Amniotic stem cell (primary cell): ENCODE measurements at regions not wholly inside any gene's neighbourhood (a gene's known extent, or its start where the extent isn't known, plus 50 kb on each side); places are given as distances from the start of the nearest gene placed in this dataset.

Experiments used
- DNase-seq: peaks from one replicate; lab custom pipeline; 2025; lab: John Stamatoyannopoulos, UW

DNA sequence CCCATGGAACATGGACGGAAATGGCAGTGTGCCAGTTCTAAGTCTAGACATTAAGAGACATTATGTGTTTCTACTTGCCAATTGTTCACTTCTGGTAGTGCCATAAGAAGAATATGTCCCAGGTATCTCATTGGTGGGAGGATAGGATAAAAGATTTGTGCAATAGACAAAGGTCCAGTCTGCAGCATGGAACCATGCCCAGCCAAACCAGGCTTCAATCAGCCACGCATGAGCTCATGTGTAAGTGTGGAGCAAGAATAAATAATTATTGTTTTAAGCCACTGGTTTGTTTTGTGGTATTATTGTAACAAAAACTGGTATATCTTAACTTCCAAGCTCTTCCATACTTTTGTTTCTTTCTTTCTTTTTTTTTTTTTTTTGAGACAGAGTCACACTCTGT is 153.6 kb upstream of the CTTNBP2 start:
- DNase-seq, result no peak

DNA sequence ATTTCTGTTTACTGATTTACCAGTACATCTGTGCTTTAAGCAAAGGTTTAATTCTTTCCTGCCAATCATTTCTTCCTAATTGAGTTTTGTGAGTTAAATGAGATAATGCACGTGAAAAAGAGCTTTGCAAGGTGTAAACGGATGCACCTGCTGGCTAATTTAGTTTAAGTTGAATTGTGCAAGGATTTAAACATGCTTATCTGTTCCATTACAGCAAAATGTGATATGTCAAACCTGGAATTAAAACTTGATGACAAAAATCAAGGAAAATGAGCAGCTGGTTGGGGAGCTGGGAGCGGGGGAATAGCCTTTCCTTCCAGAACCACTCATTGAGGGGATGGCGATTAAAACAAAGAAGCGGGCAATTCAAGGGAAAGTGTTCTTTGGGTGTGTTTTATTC is 155.0 kb upstream of the CTTNBP2 start:
- no peak for DNase-seq

GRCh38 chr7:118029826-118030422 is 154.0 kb upstream of the LSM8 start:
- no peak for DNase-seq

DNA sequence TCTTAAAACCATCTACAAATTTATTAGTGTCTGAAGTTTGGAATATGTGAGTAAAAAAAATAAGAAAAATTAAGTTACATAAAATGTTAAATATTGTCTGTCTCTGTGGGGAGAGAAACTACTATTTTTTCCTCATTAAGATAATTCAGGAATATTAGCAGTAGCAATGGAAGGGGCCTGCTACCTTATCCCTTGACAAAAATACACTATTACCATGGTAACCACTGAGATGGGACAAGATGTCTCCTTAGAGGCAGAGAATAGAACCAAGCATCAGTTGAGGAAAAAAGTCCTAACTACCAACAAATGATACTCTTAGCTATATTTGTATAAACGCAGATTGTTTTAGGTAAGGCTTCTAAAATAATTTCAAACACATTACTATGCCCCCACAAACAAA is 150.7 kb upstream of the LSM8 start:
- DNase-seq, result no peak

GRCh38 chr7:118039963-118040489 is 143.9 kb upstream of the LSM8 start:
- no peak for DNase-seq

GRCh38 chr7:118040562-118040961 is 143.4 kb upstream of the LSM8 start:
- DNase-seq, result no peak

GRCh38 chr7:118041251-118041878 is 142.6 kb upstream of the LSM8 start:
- no peak for DNase-seq

DNA sequence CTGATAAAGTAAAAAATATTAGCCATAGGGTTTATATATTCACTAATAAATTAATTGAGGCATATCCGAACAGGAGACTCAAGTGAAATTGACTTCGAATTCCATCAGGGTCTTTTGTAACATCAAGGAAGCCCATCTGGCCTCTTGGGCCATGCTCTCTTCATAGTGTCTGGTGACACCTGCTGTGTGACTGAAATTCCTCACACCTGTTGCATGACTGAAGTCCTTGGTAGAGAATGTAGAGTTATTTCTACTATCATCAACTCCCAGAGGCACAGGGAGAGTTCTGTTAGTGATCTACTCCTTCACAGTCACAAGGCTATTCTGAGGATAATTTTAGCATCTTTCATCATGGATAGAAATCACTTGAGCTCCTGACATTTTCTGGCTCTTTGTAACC is 138.3 kb upstream of the LSM8 start:
- no peak for DNase-seq

DNA sequence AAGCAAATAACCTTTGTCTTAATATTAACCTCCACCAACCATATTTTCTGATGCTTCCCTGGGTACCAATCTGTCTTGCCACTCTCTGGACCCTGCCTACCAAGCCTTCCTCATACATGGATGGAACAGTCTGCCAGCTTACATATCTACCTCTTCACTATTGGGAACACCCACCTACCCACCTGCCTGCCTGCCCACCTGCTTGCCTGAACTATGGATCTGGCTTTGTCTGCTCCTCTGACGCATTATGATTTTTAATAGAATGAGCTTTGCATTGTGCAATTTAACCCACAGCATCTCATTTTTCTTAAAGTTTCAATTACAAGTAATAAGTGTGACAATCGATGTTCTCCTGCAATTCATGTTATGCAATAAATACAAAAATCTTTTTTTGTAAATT is 137.9 kb upstream of the LSM8 start:
- DNase-seq, result no peak

DNA sequence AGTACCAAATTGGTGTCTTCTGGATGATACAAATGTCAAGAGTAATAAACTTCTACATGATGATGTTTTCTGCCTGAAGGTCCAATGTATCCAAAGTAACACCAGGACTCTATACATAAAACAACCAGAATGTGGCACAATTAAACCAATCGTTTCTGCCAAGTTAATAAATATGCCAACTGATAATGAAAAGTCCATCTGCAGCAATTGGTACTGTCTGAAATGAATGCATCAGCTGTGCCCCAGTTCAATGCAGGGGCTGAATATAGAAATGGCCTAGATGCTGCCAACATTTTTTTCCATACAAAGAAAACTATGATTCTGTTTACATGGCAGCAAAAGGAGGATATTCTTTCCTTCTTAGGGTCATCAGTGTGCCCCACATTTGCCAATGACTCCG is 137.2 kb upstream of the LSM8 start:
- DNase-seq, result no peak

- no peak for DNase-seq
These were observed 131.6 kb upstream of the LSM8 start for GRCh38 chr7:118052336-118052735.

DNA sequence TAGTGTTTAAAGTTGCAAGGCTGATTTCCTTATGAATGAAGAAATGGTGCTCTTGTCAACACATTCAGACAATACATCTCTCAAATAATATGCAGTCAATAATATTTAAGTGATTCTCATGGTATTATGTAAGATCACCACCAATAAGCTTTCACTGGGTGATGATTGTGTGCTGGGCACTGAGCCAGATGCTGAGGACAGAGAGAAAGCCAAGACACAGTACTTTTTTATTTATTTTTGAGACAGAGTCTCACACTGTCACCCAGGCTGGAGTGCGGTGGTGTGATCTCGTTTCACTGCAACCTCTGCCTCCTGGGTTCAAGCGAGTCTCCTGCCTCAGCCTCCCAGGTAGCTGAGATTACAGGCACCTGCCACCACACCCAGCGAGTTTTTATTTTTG is 130.6 kb upstream of the LSM8 start:
- DNase-seq, result no peak

DNA sequence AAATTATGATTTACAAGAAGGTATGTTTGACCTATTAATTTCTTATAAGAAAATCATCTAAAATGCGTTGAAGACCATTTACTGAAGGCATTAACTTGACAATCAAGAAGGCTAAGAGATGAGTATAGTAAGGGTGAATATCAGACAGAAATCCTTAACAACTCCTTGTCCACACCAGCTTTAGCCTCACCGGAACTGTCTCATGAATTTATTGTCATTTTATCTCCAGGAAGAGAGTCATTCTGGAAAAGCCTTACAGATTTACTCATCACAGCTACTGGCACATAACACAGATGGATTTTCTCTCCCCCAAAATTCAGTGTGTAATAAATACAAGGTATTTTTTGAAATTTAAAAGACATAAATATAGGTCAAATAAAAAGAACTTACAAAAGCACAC is 129.4 kb upstream of the LSM8 start:
- no peak for DNase-seq

DNA sequence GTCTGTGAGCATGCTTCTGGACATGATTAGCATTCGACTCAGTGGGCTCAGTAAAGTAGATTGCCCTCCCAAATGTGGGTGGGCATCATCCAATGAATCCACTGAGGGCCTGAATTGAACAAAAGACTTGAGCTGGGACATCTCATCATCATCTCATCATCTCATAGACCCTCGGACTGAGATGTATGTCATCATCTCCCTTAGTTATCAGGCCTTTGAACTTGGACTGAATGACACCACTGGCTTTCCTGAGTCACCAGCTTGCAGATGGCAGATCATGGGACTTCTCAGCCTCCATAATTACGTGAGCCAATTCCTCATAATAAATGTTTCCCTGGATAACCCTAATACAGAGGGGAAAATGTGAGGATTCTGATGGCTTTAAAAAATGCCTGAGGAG is 128.3 kb upstream of the LSM8 start:
- no peak for DNase-seq

DNA sequence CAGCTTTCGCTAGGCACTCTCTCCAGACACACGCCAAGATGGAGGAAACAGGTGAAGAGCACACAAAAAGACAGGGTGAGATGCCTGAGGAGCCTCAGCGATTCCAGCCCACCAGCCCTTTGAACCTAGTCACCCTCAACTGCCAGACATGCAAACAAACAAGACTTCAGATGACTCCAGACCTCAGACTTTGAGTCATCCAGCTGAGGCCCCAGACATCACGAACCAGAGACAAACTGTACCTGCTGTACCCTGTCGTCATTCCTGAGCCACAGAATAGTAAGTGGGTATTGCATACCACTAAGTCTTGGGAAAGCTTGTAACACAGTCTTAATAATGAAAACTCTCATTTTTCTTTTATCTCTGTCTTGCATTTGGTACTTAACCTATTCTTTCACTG is 126.6 kb upstream of the LSM8 start:
- DNase-seq, result no peak

DNA sequence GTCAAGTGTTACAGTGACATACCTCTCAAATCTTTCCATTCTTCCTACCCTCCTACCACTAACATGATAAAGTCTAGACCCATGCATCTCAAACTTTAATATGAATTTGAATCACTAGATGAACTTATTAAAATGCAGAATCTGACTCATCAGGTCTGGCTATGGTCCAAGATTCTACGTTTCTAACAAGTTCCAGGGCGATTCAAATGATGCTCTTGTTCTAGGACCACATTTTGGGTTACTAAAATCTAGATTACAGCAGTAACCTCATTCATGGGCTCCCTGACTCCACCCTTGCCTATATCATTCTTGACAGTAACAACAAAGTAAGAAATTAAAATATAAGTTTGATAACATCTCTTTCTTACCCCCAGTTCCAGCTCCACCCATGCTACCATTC is 124.8 kb upstream of the LSM8 start:
- DNase-seq, result no peak

DNA sequence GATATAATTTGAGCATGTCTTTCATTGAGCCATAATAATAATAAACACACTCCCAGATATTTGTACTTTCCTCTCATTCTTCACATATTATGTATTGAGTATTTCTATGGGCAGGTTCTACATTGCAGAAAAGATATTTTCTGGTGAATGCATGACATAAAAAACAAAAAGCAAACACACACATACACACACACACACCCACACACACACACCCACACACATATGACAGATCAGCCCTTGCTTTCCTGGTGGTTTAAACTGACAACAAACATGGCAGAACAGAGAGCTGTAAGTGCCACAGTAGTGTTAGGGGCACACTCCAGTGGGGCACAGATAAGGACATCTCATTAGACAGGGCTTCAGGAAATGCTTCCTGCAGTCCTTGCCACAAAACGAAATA is 123.3 kb upstream of the LSM8 start:
- no peak for DNase-seq

GRCh38 chr7:118061386-118061785 is 122.6 kb upstream of the LSM8 start:
- DNase-seq, result no peak

- DNase-seq, result no peak
These were observed 110.9 kb upstream of the LSM8 start for GRCh38 chr7:118072893-118073674.

DNA sequence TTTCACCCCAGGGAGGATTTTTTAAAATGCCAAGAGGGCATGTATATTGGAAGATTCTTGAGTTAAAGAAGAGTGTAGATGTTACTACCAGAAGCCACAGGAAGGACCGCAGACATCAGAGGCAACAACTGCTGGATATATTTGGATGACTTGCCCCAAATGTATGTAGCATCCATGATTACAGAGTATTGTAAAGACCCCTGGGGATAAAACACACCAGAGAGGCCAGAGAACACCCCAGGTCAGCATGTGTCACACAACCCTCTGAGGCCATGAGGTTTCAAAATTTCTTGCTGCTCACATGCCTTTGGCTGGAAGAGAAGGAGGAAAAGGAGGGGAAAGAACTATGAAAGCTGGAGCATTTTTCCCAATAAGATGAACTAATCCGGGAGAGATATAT is 108.0 kb upstream of the LSM8 start:
- DNase-seq, result no peak

DNA sequence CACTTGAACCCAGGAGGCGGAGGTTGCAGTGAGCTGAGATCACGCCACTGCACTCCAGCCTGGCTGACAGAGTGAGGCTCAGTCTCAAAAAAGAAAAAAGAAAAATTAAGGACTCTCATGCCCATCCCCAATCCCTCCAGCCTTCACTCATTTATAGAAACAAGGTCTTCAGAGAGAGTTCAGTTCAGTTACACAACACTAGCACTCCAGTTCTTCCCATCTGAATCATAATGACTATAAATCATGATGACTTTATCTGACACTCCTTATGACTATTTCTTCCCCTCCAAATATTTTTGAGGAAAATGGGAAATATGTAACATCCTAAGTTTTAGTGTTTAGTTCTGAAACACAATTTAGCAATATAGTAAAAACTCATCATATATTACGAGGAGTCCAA is 107.4 kb upstream of the LSM8 start:
- DNase-seq, result no peak

GRCh38 chr7:118078015-118078414 is 105.9 kb upstream of the LSM8 start:
- DNase-seq, result no peak

GRCh38 chr7:118079369-118079768 is 104.6 kb upstream of the LSM8 start:
- DNase-seq, result no peak
